ENCODE measurements at regions not wholly inside any gene's neighbourhood (a gene's known extent, or its start where the extent isn't known, plus 50 kb on each side); places are given as distances from the start of the nearest gene placed in this dataset.

DNA sequence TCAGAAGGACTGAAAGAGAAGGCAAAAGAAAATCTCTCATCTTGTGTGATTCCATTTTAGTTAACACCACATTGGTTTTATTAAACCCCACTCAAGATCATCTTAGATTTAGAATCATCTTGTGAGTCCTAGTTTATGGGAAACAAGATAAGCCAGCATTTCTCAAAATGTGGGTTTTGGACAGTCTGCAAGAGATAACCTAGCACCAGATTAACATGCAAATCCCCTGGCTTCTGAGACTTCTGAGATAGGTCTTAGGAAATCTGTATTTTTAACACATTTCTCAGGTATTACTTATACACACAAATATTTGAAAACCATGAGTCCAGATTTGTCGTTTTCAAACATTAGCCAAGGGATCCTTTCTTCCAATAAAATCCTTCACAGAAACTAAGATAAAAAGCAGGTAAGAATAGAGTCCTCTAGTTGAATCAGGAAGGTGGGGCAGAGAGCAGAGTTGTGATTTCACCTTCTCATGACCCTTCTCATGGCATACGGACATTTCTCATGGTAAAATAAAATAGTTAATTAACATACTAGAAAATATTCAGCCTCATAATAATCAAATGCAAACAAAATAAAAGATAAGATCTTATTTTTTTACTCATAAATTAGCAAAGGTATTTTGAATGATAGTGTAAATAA is 287.2 kb upstream of the FN1 start (continued):
- TF ChIP-seq, protein P1, sequence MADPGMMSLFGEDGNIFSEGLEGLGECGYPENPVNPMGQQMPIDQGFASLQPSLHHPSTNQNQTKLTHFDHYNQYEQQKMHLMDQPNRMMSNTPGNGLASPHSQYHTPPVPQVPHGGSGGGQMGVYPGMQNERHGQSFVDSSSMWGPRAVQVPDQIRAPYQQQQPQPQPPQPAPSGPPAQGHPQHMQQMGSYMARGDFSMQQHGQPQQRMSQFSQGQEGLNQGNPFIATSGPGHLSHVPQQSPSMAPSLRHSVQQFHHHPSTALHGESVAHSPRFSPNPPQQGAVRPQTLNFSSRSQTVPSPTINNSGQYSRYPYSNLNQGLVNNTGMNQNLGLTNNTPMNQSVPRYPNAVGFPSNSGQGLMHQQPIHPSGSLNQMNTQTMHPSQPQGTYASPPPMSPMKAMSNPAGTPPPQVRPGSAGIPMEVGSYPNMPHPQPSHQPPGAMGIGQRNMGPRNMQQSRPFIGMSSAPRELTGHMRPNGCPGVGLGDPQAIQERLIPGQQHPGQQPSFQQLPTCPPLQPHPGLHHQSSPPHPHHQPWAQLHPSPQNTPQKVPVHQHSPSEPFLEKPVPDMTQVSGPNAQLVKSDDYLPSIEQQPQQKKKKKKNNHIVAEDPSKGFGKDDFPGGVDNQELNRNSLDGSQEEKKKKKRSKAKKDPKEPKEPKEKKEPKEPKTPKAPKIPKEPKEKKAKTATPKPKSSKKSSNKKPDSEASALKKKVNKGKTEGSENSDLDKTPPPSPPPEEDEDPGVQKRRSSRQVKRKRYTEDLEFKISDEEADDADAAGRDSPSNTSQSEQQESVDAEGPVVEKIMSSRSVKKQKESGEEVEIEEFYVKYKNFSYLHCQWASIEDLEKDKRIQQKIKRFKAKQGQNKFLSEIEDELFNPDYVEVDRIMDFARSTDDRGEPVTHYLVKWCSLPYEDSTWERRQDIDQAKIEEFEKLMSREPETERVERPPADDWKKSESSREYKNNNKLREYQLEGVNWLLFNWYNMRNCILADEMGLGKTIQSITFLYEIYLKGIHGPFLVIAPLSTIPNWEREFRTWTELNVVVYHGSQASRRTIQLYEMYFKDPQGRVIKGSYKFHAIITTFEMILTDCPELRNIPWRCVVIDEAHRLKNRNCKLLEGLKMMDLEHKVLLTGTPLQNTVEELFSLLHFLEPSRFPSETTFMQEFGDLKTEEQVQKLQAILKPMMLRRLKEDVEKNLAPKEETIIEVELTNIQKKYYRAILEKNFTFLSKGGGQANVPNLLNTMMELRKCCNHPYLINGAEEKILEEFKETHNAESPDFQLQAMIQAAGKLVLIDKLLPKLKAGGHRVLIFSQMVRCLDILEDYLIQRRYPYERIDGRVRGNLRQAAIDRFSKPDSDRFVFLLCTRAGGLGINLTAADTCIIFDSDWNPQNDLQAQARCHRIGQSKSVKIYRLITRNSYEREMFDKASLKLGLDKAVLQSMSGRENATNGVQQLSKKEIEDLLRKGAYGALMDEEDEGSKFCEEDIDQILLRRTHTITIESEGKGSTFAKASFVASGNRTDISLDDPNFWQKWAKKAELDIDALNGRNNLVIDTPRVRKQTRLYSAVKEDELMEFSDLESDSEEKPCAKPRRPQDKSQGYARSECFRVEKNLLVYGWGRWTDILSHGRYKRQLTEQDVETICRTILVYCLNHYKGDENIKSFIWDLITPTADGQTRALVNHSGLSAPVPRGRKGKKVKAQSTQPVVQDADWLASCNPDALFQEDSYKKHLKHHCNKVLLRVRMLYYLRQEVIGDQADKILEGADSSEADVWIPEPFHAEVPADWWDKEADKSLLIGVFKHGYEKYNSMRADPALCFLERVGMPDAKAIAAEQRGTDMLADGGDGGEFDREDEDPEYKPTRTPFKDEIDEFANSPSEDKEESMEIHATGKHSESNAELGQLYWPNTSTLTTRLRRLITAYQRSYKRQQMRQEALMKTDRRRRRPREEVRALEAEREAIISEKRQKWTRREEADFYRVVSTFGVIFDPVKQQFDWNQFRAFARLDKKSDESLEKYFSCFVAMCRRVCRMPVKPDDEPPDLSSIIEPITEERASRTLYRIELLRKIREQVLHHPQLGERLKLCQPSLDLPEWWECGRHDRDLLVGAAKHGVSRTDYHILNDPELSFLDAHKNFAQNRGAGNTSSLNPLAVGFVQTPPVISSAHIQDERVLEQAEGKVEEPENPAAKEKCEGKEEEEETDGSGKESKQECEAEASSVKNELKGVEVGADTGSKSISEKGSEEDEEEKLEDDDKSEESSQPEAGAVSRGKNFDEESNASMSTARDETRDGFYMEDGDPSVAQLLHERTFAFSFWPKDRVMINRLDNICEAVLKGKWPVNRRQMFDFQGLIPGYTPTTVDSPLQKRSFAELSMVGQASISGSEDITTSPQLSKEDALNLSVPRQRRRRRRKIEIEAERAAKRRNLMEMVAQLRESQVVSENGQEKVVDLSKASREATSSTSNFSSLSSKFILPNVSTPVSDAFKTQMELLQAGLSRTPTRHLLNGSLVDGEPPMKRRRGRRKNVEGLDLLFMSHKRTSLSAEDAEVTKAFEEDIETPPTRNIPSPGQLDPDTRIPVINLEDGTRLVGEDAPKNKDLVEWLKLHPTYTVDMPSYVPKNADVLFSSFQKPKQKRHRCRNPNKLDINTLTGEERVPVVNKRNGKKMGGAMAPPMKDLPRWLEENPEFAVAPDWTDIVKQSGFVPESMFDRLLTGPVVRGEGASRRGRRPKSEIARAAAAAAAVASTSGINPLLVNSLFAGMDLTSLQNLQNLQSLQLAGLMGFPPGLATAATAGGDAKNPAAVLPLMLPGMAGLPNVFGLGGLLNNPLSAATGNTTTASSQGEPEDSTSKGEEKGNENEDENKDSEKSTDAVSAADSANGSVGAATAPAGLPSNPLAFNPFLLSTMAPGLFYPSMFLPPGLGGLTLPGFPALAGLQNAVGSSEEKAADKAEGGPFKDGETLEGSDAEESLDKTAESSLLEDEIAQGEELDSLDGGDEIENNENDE (IDR thresholded peaks at IDR 0.05; ENCODE audit: insufficient replicate concordance, low read length) = no peak
- TF ChIP-seq MAFK (IDR thresholded peaks at IDR 0.05; ENCODE audit: low read depth, low read length) (no peak), TEAD4 (IDR thresholded peaks at IDR 0.05; ENCODE audit: low read depth, low read length) (no peak), SIX5 (IDR thresholded peaks at IDR 0.05; ENCODE audit: low read depth, low read length) (no peak), SUZ12 (IDR thresholded peaks at IDR 0.05; ENCODE audit: low read length) (no peak), EGR1 (IDR thresholded peaks at IDR 0.05; ENCODE audit: borderline replicate concordance, low read depth, low read length) (no peak), TAF7 (optimal IDR thresholded peaks at IDR 0.05; ENCODE audit: borderline replicate concordance, low read depth, low read length) (no peak), YY1 (IDR thresholded peaks at IDR 0.05; ENCODE audit: low read depth, low read length) (no peak), PHF8 (conservative IDR thresholded peaks at IDR 0.05; ENCODE audit: low read depth, low read length) (no peak)
- TF ChIP-seq, protein P2, sequence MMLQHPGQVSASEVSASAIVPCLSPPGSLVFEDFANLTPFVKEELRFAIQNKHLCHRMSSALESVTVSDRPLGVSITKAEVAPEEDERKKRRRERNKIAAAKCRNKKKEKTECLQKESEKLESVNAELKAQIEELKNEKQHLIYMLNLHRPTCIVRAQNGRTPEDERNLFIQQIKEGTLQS (IDR thresholded peaks at IDR 0.05; ENCODE audit: insufficient read depth, low read depth, low read length) = no peak

Data from H1 (cell line).